Suppressor macrophage treated with lipopolysaccharide for 1 hour (primary cell): ENCODE measurements at regions not wholly inside any gene's neighbourhood (a gene's known extent, or its start where the extent isn't known, plus 50 kb on each side); places are given as distances from the start of the nearest gene placed in this dataset.

ENCODE experiments used
- DNase-seq, 3 donors: peaks; one replicate each; pipeline ENCODE4 v3.0.0-alpha.2; 2020 to 2022

DNA sequence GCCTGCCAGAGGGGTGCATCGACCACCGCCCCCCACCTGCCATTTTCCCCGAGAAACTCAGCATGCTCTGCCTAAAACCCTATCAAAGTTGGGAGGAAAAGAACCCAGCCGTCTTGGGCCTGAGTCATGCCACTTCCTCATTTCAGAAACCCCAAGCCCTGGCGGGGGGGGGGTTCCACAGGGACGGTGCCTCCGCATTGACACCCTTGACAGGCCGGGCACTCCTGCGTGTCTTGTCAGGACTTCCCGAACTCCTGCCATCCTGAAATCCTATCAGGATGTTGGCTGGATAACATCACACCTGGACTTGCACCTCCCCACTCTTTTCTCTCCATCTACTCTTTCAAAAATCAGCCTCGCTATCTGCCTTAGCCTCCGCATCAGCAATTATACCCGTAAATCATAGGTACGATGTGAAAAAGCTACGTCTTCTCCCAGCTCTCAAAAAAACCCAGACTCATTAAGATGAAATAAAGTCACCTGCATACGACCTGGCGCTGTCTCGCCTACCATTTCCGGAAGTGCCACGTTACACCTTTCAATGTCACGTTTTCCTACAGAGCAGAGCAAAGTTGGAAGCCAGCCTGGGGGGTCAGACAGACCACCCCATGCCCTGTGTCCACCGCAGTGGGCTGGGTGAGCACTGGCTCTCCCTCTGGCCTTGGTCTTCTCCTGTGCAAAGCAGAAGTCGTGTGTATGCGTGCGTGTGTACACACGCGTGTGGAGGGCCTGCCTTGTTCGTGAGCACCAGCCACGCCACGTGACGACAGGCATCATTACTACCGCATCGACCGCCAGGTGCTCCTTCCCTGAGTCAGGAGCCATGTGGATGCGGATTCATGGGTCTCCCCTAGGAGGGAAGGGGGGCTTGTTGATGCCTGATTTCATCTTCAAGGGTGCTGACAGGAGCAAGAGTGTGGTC, 96.7 kb downstream of the RFLNA start:
- peak; percentile 92 to 96 (median 93) for DNase-seq

DNA sequence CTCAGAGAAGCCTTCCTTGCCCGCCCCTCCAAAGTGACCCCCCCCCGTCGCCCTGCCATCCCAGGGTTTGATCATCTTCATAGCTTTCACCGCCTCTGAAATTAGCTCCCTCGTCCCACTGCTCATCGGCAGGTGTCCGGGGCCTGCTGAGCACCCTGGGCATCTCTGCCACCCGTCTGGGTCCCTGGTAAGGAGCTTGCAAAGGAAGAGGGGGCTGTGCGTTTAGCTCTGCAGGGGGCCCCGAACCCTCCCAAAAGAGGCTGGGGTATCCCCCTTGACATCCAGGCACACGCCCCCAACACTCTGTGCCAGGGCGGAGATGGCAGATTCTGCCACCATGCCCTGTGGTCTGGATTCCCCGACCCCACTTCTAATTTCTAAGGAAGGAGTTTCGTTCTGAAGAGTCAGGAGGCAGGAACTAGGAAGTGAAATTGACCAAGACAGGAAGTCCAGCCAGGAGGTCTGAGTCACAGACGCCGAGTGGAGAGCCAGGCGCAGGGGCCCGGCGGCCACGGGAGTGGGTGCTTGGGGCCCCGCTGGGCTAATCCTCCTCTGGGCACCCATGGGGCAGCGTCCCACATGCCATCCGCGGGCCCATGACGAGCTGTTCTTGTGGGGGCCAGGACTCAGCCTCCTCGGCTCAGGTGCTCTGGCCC, 95.7 kb downstream of the RFLNA start:
- DNase-seq, result peak; percentile 93 to 94 (median 94)

DNA sequence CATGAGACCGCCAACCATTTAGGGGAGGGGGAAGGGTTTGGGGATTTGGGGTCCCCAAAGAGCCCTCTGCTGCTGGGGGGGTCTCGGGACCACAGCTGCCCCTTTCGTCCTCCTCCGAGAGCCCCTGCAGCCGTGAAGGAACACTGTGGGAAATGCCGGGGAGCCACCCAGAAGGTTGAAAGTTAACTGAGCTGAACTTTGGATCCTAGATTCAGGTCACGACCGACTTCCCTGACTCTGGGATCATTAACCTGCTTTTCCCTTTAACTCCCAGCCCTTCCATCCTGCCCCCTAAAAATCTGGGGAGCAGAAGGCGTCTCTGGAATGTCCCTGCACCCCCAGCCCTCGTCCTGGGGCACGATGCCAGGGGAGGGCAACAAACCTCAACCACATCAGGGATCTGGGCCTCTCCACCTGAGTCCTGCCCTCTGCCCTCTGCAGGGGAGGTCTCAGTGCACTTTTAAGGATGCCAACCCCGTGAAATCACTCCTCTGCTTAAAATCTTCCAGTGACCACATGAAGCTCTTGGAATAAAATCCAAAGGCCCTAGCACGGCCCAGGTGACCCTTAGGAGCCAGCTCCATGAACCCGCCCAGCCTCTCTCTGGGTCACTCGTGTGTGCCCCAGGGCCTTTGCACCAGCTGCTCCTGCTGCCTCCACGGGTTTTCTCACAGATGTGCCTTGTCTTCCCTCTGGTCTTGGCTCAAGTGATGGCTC, 95.0 kb downstream of the RFLNA start:
- no peak for DNase-seq

DNA sequence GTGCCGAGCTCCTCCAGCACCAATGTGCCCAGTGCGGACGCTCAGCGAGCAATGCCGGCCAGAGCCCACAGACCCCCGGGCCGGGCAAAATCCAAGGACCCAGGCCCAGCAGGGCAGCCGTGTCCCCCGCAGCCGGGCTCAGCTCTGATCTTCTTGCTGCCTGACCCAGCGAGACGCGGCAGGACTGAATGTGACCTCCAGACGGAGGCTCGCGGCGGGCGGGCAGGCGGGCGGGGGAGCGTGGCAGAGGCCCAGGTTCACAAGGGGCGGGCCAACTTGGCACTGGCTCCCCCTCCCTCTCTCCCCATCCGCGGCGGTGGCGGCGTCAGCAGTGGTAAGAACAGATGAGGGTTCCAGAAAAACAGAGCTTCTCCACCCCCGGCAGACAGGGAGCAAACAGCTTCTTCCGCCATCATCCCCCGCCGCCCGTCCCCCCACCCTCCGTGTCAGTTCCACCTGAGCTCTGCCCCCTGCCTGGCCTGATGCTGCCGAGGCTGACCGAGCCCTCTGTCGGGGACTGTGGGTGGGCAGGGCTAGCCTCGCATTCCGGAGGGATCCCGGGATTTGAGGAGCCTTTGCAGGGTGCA, 94.3 kb downstream of the RFLNA start:
- peak; percentile 47 to 71 (median 49) for DNase-seq

DNA sequence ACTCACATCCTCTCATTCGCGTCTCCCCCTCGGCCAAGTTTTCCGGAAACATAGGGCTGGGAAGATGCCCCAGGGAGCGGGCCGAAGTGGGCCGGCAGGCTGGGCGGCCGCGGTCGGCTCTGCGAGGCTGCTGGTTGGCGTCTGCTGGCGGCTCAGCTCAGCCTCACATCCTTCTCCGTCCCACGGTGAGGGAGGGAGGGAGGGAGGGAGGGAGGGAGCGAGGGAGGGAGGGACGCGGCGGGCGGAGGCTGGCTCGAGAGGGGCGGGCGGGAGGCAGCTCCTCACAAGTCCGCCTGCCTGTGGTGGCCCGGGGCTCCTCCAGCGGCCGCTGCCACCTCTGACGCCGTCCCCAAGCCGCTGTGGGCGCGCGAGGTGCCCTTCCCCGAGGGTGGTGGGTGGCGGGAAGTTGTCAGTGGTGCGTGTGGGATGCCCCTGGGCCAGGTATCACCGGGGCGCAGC, 93.8 kb downstream of the RFLNA start:
- peak; percentile 68 to 87 (median 76) for DNase-seq

DNA sequence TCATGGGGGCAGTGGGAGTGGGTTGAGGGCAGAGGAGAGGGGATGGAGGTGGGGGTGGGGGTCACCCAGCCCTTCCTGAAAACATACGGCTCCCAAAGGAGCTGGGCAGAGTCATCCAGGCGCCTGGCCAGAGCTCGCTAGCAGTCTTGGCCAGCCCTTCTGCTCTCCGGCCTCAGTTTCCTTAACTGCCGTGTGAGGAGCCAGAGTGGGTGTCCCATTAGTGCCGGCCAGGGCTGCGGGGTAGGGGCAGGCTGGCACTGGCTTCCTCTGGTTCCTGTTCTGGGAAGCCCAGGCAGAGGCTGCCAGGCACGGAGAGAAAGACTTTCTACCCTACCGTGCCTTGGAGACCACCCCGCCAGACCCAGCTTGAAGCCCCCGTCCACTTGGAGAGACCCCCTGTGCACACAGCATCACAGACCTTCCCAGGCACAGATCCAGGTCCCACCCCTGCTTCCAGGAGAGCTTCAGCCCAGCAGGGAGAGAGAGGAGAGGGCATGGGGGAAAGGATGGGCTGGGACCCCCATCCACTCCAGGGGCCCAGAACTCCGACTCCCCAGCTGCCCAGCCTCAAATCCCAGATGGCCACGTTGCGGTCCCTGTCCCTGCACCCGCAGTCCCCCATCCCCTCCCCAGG, 93.3 kb downstream of the RFLNA start:
- peak in 1 of 3 donors; percentile 24 for DNase-seq

DNA sequence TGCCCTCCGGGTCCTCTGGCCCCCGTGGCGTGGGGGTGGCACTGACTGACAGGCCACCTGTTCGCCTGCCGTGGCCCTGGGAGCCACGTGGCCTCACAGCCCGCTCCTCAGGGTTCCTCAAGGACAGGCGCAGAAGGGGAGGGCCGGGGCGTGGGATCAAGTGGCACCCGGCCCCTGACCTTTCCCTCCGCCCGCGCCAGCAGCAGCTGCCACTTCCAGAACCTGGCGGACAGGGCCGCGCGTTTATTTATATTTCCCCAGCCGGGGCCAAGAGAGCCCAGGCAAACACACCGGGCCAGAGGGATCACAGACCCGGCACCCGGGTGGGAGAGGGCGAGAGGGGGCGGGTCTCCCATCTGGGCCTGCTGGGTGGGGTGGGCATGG, 92.6 kb downstream of the RFLNA start:
- DNase-seq, result no peak

DNA sequence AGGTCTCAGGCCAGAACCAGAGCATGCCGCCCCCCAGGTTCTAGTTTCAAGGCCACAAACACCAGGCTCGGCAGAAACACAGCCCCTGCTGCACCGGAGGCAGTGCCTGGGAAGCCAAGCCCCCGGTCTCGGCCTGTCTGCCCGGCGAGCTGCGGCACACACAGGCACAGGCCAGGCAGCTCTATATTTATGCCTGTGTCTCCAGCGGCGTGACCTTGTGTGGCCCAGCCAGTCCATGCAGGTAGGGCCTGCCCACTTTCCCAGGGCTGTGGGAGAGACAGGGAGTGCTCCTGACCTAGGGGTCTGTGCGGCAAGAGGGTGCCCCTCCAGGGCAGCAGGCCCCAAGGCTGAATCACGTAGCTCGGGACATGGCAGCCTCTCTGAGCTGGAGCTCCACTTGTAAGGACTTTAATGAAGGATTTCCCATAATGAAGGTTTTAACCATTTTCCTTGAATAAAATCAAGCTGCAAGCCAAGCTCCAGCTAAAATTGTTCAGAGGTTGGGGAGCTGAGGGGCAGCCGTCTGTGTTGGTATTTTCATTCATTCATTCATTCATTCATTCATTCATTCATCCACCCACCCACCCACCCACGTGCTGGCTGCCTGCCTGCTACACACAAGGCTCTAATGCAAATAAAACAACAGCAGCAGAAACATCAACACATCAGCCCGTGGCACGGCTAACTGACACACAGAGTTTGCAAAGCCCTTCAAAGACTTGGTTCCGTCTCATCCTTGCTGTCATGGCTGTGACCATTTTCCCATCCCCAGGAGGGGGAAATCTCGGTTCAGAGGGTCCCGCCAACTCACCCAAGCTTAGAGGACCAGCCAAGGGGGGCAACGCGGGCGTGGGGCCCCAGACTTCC, 92.0 kb downstream of the RFLNA start:
- DNase-seq, result no peak

DNA sequence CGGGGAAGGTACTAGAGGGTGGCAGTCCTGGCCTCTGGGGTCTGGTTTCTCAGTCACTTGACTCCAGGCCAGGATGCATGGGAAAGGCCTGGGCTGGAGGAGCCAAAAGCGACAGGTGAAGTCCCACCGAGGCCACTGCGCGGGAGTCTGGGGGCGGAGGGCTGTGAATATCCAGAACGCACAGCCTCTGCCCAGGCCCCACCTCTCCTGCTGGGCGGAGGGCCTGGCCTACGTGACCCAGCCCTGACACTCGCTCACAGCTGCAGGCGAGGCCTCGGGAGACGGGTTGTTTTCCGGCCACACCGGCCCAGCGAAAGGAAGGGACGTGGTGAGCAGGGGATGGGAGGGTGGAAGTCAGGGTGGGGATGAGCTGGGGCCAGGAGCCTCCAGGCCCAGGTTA, 91.2 kb downstream of the RFLNA start:
- no peak for DNase-seq

DNA sequence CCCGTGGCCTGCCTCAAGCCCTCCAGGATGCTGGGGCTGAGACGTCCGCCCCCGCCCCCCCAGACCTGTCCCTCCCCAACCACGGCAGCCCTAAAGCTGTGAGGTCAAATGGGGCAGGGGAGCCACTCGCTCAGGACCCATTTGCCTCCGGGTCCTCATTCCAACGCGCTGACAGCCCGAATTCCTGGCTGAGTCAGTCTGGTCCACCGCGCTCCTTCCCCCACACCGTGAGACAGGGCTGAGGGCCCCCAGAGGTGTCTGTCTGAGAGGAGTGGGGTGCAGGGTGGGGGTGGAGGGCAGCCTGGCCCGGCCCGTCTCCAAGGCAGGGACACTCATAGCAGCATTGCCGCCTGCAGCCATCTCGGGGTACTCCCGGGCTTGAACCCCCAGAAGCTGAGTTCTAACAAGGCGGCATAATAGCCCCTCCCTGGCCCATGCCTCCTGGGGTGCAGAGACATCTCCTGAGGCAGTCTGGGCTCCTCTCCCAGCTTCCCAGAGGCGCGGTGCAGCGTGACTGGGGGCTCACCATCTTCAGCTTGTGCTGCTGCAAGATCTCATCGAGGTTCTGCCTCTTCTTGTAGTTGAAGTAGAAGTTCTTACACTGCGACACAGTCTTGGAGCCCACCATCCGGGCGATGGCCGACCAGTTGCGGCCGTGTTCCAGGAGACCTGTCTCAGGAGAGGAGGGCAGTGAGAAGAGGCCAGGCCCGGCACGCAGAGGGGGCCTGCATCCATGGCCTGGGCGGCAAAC, 90.5 kb downstream of the RFLNA start:
- no peak for DNase-seq

DNA sequence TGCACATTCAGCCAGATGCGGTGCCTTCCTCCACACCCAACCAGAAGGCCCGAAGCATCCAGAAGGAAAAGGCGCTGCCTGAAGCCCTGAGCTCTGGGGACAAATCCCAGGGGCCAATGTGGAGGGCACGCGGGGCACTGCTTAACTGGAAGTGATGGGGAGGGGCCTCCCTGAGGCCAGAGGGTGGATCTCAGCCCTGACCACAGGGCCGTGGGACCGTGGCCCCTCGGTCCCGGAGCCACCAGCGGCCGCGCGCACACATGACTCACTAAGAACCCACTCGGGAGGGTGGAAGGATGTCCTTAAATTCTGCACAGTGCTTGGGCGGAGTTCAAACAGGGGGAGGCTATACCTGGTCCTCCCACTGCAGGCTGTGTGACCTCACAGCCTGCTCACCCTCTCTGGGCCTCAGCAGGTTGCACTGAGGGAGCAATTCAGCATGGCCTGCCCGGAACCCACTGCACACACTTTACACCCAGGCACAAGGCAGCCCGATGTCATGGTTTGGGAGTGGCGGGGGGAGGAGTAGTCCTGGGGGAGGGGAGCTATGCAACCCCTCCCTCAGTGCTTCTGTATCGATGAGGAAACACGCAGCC, 89.5 kb downstream of the RFLNA start:
- no peak for DNase-seq

DNA sequence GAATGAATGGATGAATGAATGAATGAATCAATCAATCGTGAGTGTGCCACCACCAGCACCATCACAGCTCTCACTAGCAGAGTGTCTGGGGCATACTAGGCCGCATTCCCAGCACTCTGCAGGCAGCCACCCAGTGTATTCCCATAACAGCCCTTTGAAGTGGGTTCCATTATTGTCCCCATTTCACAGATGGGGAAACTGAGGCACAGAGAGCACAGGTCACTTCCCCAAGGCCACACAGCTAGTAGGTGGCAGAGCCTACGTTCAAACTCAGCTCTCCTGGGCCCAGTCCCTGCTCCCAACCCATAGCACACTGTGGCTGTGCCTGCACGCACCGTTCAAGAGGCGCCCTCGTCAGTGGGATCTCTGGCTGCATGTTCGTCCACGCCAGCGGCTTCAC, 88.1 kb downstream of the RFLNA start:
- DNase-seq, result no peak

DNA sequence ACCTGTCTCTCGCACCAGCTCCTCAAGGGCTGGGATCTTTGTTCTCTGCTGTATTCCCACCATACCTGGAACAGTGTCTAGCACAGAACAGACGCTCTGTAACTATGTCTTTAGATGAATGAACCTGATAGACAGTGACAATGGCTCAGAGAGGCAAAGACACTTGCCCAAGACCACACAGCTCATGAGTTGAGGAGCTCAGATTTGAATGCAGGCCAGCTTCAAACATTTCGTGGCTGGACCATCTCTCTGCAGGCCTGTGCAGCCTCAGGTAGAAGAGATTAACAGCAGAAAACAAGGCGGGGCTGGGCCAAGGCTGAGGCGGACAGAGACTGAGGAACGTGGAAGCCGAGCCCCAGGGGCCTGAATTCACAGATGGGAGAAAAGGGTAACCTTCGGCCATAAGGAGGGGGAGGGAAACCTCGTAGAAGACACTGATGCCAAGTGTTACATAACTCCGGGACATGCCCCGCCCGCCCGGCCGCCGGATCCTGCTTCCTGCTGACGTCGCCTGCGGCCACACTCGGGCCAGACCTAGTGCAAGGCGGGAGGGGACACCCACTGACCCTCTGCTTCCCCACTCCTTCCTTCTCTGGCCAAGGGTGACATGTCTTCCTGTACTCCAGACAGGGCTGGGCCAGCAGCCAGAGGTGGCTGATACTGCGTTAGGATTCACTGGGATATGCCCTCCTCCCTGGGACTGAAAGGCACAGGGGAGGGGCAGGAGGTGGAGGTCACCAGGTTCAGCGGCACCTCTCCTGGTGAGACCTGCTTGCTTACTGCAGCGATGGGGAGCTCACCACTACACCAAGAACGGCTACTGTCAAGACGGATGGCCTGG, 86.8 kb downstream of the RFLNA start:
- DNase-seq, result peak; percentile 81 to 90 (median 83)

DNA sequence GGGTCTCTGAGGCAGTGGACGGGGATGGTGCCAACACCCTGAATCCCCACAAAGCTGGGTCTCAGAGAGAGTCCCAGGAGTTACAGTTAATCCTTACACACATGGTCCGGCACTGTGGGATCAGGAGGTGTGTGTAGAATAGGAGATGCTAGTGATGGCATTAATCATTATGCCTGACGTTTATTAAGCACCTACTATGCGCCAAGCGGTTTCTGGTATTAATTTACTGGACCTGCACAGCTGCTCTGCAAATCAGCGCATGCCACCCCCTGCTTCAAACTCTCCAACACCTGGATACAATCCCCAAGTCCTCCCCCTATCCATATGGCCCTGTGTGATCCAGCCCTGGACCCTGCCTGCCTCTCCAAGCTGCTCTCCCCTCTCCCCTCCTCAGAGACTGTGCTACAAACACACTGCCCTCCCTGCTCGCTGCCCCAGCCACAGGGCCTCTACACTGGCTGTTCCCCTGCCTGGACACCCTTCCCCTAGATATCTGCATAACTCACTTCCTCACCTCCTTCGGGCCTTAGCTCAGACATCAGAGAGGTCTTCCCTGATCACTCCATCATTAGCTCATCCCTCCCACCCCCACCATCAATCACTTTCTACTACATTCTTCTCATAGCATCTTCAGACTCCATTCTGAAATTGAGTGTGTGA, 86.0 kb downstream of the RFLNA start:
- peak in 2 of 3 donors; percentile 26 to 38 for DNase-seq

DNA sequence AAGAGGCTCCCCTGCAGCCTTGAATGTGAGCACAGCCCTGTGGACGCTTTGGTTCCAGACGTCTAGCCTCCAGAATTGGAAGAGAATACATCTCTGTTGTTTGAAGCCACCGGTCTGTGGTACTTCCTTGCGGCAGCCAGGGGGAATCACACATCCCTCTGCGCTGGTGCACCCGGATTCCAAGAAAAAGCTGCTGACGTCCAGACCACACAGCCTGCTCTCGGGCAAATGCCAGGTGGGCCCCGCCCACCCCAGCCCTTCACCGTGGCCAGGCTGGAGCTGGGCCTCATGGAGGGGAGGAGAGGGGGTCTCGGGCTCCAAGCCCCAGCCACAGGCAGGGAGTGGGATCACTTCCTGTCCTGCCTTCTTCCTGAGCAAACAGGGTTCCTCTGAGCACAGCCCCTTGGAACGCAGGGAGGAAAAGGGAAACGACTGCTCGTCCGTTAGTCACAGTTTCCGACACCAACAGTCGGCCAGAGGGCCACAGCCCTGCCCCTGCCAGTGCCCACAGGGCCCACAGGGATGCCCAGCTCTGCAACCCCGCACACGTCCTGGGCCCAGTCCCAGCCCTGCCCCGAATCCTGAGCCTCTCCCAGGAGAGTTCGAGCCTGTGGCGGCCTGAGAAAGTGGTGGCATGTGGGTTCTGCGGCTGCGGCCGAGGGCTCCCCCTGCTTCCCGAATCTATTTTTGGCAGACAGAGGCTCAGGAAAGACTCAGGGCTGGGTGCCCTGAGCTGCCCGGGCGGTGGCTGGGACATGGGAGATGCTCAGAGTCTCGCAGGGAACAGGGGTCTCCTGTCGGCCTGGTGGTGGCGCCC, 85.3 kb downstream of the RFLNA start:
- peak; percentile 82 to 88 (median 86) for DNase-seq

DNA sequence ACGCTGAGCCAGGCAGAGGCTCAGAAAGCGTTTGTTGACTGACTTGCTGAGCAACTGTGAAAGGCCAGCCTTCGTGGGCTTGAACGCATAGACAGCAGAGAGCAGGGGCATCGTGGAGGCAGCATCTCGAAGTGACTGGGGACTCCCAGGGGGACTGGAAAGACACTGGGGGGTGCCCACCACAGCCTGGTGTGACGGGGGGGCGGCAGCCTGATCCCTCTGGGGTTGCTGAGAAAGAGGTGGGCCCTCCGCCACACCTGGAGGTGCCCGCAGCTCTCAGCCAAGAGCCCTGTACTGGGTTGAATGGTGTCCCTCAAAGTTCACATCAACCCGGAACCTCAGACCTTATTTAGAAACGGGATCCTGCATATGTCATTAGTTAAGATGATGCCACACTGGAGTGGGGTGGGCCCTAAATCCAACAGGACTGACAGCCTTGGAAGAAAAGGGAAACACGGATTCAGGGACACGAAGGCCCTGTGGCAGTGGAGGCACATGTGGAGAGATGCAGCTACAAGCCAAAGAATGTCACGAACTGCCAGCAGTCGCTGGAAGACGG, 84.6 kb downstream of the RFLNA start:
- DNase-seq, result no peak

DNA sequence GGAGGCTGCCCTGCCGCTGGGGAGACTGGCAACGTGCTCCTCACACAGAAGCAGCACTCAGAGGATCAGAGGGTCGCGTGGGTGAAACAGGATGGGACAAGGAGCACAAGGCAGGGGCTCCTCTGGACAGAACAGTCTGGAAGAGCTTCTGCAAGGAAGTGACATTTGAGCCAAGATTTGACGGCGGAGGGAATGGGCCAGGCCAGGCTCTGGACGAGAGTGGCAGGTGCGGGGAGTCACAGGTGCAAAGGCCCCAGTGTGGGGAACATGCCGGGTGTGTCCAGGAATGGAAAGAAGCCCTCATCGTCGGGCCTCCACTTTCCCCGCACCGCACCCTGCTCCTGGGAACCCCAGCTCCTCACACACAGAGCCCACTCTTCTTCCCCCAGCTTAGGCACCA, 84.0 kb downstream of the RFLNA start:
- no peak for DNase-seq
